Caco-2 (cell line): ENCODE measurements at regions not wholly inside any gene's neighbourhood (a gene's known extent, or its start where the extent isn't known, plus 50 kb on each side); places are given as distances from the start of the nearest gene placed in this dataset.

Experiments used
- BruUV-seq: library from RNA; stranded (reverse); fragments of 400-500 nt; replicated peaks from 2 replicates; lab custom pipeline; 2021; lab: Mats Ljungman, UMichigan
- CTCF ChIA-PET: fragments of 300-600 bp; sonication (Branson Sonifier 250); formaldehyde crosslinking; loops from one replicate; lab custom pipeline; 2022; ENCODE audit warnings: antibody characterized with exemption; lab: Charles Lee
- POLR2A ChIA-PET: fragments of 300-600 bp; sonication (Branson Sonifier 250); formaldehyde crosslinking; loops from one replicate; lab custom pipeline; 2022; ENCODE audit warnings: antibody characterized with exemption; lab: Charles Lee
- DNase-seq, 2 experiments: peaks; one replicate each; pipeline versions ENCODE4 v3.0.0 to v3.0.0-alpha.2; 2020 to 2022
- H3K27me3 ChIP-seq: replicated peaks from 2 replicates; pipeline ENCODE4 v1.6.0; 2011; ENCODE audit warnings: low read length; ENCODE audit not compliant: control insufficient read depth, insufficient read depth
- H3K36me3 ChIP-seq: 2 replicates; pipeline ENCODE4 v1.5.1; 2011; ENCODE audit warnings: low read length; ENCODE audit not compliant: control insufficient read depth, insufficient read depth
- H3K4me1 ChIP-seq: fragments of 250-450 bp; sonication (Bioruptor Pico); 2 replicates; pipeline ENCODE4 v1.5.1; 2020; ENCODE audit warnings: mild to moderate bottlenecking
- H3K4me3 ChIP-seq: 2 replicates; pipeline ENCODE4 v1.5.1; 2011; ENCODE audit warnings: low read depth, mild to moderate bottlenecking, control low read depth, low read length
- H3K9me3 ChIP-seq: fragments of 250-450 bp; sonication (Bioruptor Pico); 2 replicates; pipeline ENCODE4 v1.5.1; 2020; ENCODE audit warnings: mild to moderate bottlenecking, moderate library complexity
- H3K27ac Mint-ChIP-seq: one replicate; pipeline ENCODE4 v1.8.0; 2022; ENCODE audit warnings: mixed read lengths; ENCODE audit not compliant: unreplicated experiment
- H3K27me3 Mint-ChIP-seq: one replicate; pipeline ENCODE4 v1.8.0; 2022; ENCODE audit warnings: mixed read lengths; ENCODE audit not compliant: insufficient read depth, unreplicated experiment
- H3K36me3 Mint-ChIP-seq: one replicate; pipeline ENCODE4 v1.8.0; 2022; ENCODE audit warnings: mild to moderate bottlenecking, mixed read lengths; ENCODE audit not compliant: insufficient read depth, unreplicated experiment
- H3K4me1 Mint-ChIP-seq: one replicate; pipeline ENCODE4 v1.8.0; 2022; ENCODE audit warnings: low read depth, mixed read lengths; ENCODE audit not compliant: unreplicated experiment
- H3K4me3 Mint-ChIP-seq: one replicate; pipeline ENCODE4 v1.8.0; 2022; ENCODE audit warnings: mild to moderate bottlenecking, moderate library complexity, mixed read lengths; ENCODE audit not compliant: unreplicated experiment
- H3K9me3 Mint-ChIP-seq: one replicate; pipeline ENCODE4 v1.8.0; 2022; ENCODE audit warnings: mixed read lengths; ENCODE audit not compliant: unreplicated experiment
- CTCF ChIP-seq, 2 experiments: fragments of 200-600 bp in 1 of 2; IDR thresholded peaks; 1 replicate in 1 of 2; 2 replicates in 1 of 2; pipeline versions ENCODE4 v1.5.1 to v1.8.0; 2011 to 2022; ENCODE audit warnings: antibody characterized with exemption in 1 of 2, control low read depth in 1 of 2, inconsistent platforms in 1 of 2, low read depth in 1 of 2, low read length in 1 of 2, mild to moderate bottlenecking in 1 of 2, moderate library complexity in 1 of 2; ENCODE audit not compliant: insufficient read depth in 1 of 2, severe bottlenecking in 1 of 2, unreplicated experiment in 1 of 2
- intact Hi-C: fragments of 100-400 bp; cut with micrococcal nuclease; formaldehyde crosslinking; loops from one replicate; pipeline ENCODE4 v1.10.0; 2022; ENCODE audit not compliant: unreplicated experiment

- H3K27me3 ChIP-seq = no peaks in the 10 kb centered on the region
- Mint-ChIP-seq H3K4me1 (no peaks in the 10 kb centered on the region), H3K9me3 (no peaks in the 10 kb centered on the region), H3K27ac (no peak overlapping the region), H3K36me3 (no peaks in the 10 kb centered on the region), H3K4me3 (no peak overlapping the region), H3K27me3 (no peaks in the 10 kb centered on the region)
- H3K36me3 ChIP-seq = no peaks in the 10 kb centered on the region
- no peak for TF ChIP-seq CTCF (IDR thresholded peaks at IDR 0.05; ENCODE audit: insufficient read depth in 1 of 2, low read depth in 1 of 2, low read length in 1 of 2, severe bottlenecking in 1 of 2, unreplicated experiment in 1 of 2)
- no TSS peak for BruUV-seq
- ChIA-PET CTCF (no interaction called here), POLR2A (no interaction called here)
- no peak for DNase-seq
- H3K4me1 ChIP-seq = peaks cover 29% of the 10 kb centered on the region
- no peaks in the 10 kb centered on the region for H3K9me3 ChIP-seq
- H3K4me3 ChIP-seq = no peak overlapping the region
- intact Hi-C loops = no loop called here
These were observed 257.7 kb upstream of the NR2F2 start for GRCh38 chr15:96072821-96073220.

GRCh38 chr15:96073908-96074307, 256.6 kb upstream of the NR2F2 start:
- intact Hi-C loops = no loop called here
- CTCF ChIA-PET = no interaction called here

GRCh38 chr15:96075895-96076294, 254.6 kb upstream of the NR2F2 start:
- no peak for TF ChIP-seq CTCF (IDR thresholded peaks at IDR 0.05; ENCODE audit: insufficient read depth in 1 of 2, low read depth in 1 of 2, low read length in 1 of 2, severe bottlenecking in 1 of 2, unreplicated experiment in 1 of 2)
- Histone ChIP-seq H3K27me3 (no peaks in the 10 kb centered on the region), H3K9me3 (no peaks in the 10 kb centered on the region), H3K4me1 (no peaks in the 10 kb centered on the region; the same call in 1 of the 2 replicates), H3K36me3 (no peaks in the 10 kb centered on the region), H3K4me3 (no peak overlapping the region)
- Mint-ChIP-seq H3K9me3 (no peaks in the 10 kb centered on the region), H3K4me3 (no peak overlapping the region), H3K36me3 (no peaks in the 10 kb centered on the region), H3K27me3 (no peaks in the 10 kb centered on the region), H3K27ac (no peak overlapping the region), H3K4me1 (no peaks in the 10 kb centered on the region)
- intact Hi-C loops = no loop called here
- CTCF ChIA-PET = no interaction called here
- no peak for DNase-seq
- BruUV-seq = no TSS peak
- POLR2A ChIA-PET = no interaction called here

More at GRCh38 chr15:96073908-96074307, 256.6 kb upstream of the NR2F2 start:
- no peaks in the 10 kb centered on the region for H3K27me3 ChIP-seq
- Mint-ChIP-seq H3K4me1 (no peaks in the 10 kb centered on the region), H3K27ac (no peak overlapping the region), H3K4me3 (no peak overlapping the region), H3K9me3 (no peaks in the 10 kb centered on the region), H3K27me3 (no peaks in the 10 kb centered on the region), H3K36me3 (no peaks in the 10 kb centered on the region)
- peak in 1 of 2 experiments; percentile 18 for DNase-seq
- POLR2A ChIA-PET = no interaction called here
- H3K4me3 ChIP-seq = no peak overlapping the region
- H3K4me1 ChIP-seq = peaks cover 20% of the 10 kb centered on the region
- no peaks in the 10 kb centered on the region for H3K36me3 ChIP-seq
- H3K9me3 ChIP-seq = no peaks in the 10 kb centered on the region
- peak in 1 of 2 experiments; percentile 6 for TF ChIP-seq CTCF (IDR thresholded peaks at IDR 0.05; ENCODE audit: insufficient read depth in 1 of 2, low read depth in 1 of 2, low read length in 1 of 2, severe bottlenecking in 1 of 2, unreplicated experiment in 1 of 2)
- BruUV-seq = no TSS peak
